H7 (cell line): ENCODE measurements at regions not wholly inside any gene's neighbourhood (a gene's known extent, or its start where the extent isn't known, plus 50 kb on each side); places are given as distances from the start of the nearest gene placed in this dataset.

Source experiments
- DNase-seq: peaks from one replicate; pipeline ENCODE4 v3.0.0; 2012
- H3K27me3 ChIP-seq: 2 replicates; pipeline ENCODE4 v1.6.0; 2011; ENCODE audit warnings: mild to moderate bottlenecking, low read length; ENCODE audit not compliant: control insufficient read depth, insufficient read depth
- H3K36me3 ChIP-seq: replicated peaks from 2 replicates; pipeline ENCODE4 v1.5.1; 2011; ENCODE audit warnings: low read length; ENCODE audit not compliant: control insufficient read depth, insufficient read depth
- H3K4me3 ChIP-seq: 2 replicates; pipeline ENCODE4 v1.5.1; 2011; ENCODE audit warnings: low read depth, mild to moderate bottlenecking, control low read depth, low read length, moderate library complexity; ENCODE audit not compliant: insufficient read depth

GRCh38 chr6:63486196-63486595 lies 86.1 kb upstream of the LOC128125822 start:
- no peak overlapping the region for H3K4me3 ChIP-seq
- DNase-seq, result no peak
- no peaks in the 10 kb centered on the region; the same call in 1 of the 2 replicates for H3K27me3 ChIP-seq
- no peaks in the 10 kb centered on the region for H3K36me3 ChIP-seq

- Histone ChIP-seq H3K4me3 (no peak overlapping the region), H3K36me3 (no peaks in the 10 kb centered on the region), H3K27me3 (no peaks in the 10 kb centered on the region; the same call in 1 of the 2 replicates)
- no peak for DNase-seq
Measured at GRCh38 chr6:63487103-63487813, 85.0 kb upstream of the LOC128125822 start.

GRCh38 chr6:63491119-63491518 lies 81.2 kb upstream of the LOC128125822 start:
- DNase-seq, result no peak
- H3K27me3 ChIP-seq, result no peaks in the 10 kb centered on the region; the same call in 1 of the 2 replicates
- no peak overlapping the region for H3K4me3 ChIP-seq
- no peaks in the 10 kb centered on the region for H3K36me3 ChIP-seq

GRCh38 chr6:63492476-63492875 lies 79.8 kb upstream of the LOC128125822 start:
- Histone ChIP-seq H3K36me3 (no peaks in the 10 kb centered on the region), H3K4me3 (no peak overlapping the region), H3K27me3 (no peaks in the 10 kb centered on the region; the same call in 1 of the 2 replicates)
- no peak for DNase-seq

GRCh38 chr6:63493557-63493956 lies 78.7 kb upstream of the LOC128125822 start:
- H3K4me3 ChIP-seq, result no peak overlapping the region
- no peak for DNase-seq
- H3K36me3 ChIP-seq, result no peaks in the 10 kb centered on the region
- H3K27me3 ChIP-seq, result no peaks in the 10 kb centered on the region

GRCh38 chr6:63496361-63496804 lies 75.9 kb upstream of the LOC128125822 start:
- Histone ChIP-seq H3K36me3 (no peaks in the 10 kb centered on the region), H3K27me3 (no peaks in the 10 kb centered on the region), H3K4me3 (no peak overlapping the region)
- DNase-seq, result no peak

DNA sequence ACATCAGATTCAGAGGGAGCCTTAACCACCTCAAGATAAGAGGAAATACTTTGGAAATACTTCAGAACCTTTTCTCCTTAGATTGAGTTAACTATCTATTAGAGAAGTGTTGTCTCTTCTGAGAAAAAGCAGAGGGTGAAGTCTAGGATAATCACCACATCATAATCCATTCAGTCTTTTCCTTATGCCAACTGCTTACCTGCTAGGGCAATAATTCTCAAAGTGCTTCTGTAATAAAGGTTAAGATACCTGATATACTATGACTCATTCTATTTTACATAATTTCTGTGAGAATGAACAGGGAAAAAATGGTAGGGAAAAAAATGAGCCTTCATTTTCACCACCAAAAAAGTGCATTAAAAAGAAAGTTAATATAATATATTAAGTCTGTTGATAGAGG lies 70.1 kb upstream of the LOC128125822 start:
- Histone ChIP-seq H3K36me3 (no peaks in the 10 kb centered on the region), H3K27me3 (no peaks in the 10 kb centered on the region; the same call in 1 of the 2 replicates), H3K4me3 (no peak overlapping the region)
- no peak for DNase-seq

- Histone ChIP-seq H3K4me3 (no peak overlapping the region), H3K27me3 (no peaks in the 10 kb centered on the region; the same call in 1 of the 2 replicates), H3K36me3 (no peaks in the 10 kb centered on the region)
- no peak for DNase-seq
Measured at GRCh38 chr6:63503199-63503598, 69.1 kb upstream of the LOC128125822 start.

- H3K4me3 ChIP-seq, result no peak overlapping the region
- H3K36me3 ChIP-seq, result no peaks in the 10 kb centered on the region
- no peaks in the 10 kb centered on the region; the same call in 1 of the 2 replicates for H3K27me3 ChIP-seq
- no peak for DNase-seq
Measured at GRCh38 chr6:63504777-63505384, 67.4 kb upstream of the LOC128125822 start.

- no peak overlapping the region for H3K4me3 ChIP-seq
Measured at GRCh38 chr6:63507096-63507495, 65.2 kb upstream of the LOC128125822 start.

DNA sequence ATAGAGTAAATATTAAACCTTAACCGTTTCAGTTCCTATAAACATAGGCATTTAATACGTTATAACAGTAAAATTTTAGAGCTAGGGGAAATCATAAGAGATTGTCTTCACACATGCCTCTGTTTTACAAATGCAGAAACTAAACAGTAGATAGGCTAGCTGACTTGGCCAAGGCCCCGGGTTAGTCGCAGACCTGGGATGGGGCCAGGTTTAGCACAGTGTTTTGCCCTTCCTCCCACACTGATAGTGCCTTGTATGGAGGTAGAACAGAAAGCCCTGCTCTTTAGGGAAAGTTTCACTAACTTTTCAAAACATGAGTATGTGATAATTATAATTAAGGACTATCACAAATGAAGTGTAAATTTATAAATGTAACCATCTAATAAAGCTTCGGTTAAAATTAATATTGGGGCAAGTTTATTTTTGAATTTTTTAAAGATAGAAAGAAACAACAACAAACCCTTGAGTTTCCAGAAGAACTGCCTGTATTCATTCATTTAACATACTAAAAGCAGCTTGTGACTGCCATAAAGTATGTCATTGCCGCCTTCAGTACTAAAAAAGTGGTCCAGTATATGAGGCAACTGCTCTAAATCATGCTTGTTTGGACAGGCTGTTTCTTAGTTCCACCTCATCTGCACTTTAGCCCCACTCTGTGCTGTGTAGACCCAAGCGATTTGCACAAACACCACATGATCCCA lies 62.5 kb upstream of the LOC128125822 start:
- no peak overlapping the region for H3K4me3 ChIP-seq
- H3K36me3 ChIP-seq, result no peaks in the 10 kb centered on the region
- DNase-seq, result no peak
- no peaks in the 10 kb centered on the region for H3K27me3 ChIP-seq

More at GRCh38 chr6:63507096-63507495, 65.2 kb upstream of the LOC128125822 start:
- Histone ChIP-seq H3K36me3 (no peaks in the 10 kb centered on the region), H3K27me3 (no peaks in the 10 kb centered on the region; the same call in 1 of the 2 replicates)
- DNase-seq, result no peak

DNA sequence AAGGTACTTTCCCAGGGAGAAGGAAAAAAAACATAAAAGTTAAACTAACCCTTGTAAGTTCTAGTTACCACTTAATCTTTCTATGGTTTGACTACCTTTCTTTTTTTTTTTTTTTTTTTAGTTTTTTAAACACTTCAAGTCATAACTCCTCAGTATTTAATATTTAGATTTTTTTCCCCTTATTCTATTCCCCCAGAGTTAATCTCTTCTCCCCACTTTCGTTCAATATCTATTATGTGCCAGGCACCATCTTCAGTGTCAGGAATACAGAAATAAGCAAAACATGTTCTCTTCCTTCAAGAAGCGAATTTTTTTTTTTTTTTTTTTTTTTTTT lies 62.0 kb upstream of the LOC128125822 start:
- no peak overlapping the region for H3K4me3 ChIP-seq
- DNase-seq, result no peak
- no peaks in the 10 kb centered on the region for H3K27me3 ChIP-seq
- H3K36me3 ChIP-seq, result no peaks in the 10 kb centered on the region

GRCh38 chr6:63510849-63511248 lies 61.4 kb upstream of the LOC128125822 start:
- Histone ChIP-seq H3K36me3 (no peaks in the 10 kb centered on the region), H3K27me3 (no peaks in the 10 kb centered on the region), H3K4me3 (no peak overlapping the region)
- DNase-seq, result no peak

DNA sequence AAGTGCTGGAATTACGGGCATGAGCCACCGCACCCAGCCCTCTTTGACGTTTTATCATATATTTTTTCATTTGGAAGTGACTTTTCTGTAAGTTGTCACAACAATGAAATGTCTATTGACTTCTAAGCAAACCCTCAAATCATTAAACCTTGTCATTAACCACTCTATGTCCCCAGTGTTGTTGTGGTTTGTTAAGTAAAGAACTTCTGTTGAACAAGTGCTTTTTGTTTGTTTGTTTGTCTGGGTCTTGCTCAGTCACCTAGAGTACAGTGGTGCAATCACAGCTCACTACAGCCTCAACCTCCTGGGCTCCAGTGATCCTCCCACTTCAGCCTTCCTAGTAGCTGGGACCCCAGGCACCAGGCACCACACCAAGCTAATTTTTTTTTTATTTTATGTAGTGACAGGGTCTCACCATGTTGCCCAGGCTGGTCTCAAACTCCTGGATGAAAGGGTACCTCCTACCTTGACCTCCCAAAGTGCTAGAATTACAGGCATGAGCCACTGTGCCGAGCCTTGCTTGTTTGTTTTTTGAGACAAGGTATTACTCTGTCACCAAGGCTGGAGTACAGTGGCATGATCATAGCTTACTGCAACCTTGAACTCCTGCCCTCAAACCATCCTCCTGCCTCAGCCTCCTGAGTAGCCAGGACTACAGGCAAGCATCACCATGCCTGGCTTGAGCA lies 57.6 kb upstream of the LOC128125822 start:
- Histone ChIP-seq H3K4me3 (no peak overlapping the region), H3K36me3 (no peaks in the 10 kb centered on the region), H3K27me3 (no peaks in the 10 kb centered on the region; the same call in 1 of the 2 replicates)
- no peak for DNase-seq
